ENCODE measurements at regions not wholly inside any gene's neighbourhood (a gene's known extent, or its start where the extent isn't known, plus 50 kb on each side); places are given as distances from the start of the nearest gene placed in this dataset.

GRCh38 chr14:84236290-84236689 is 1293.7 kb upstream of the FLRT2 start:
- TF ChIP-seq CTCF (IDR thresholded peaks at IDR 0.05) = no peak
- no peak for TF ChIP-seq POLR2A (IDR thresholded peaks at IDR 0.05)
- TF ChIP-seq EP300 (IDR thresholded peaks at IDR 0.05) = no peak
- TF ChIP-seq POLR2AphosphoS5 (IDR thresholded peaks at IDR 0.05) = no peak

Data from sigmoid colon (tissue), 4 donors.